ENCODE measurements at regions not wholly inside any gene's neighbourhood (a gene's known extent, or its start where the extent isn't known, plus 50 kb on each side); places are given as distances from the start of the nearest gene placed in this dataset.
A peak's percentile ranks its signal among the peaks of the same experiment; 100 is the strongest.
"Not testable (repeated sequence)": the region's sequence is repeated elsewhere in the genome, so short reads cannot be mapped to it uniquely, and the experiment has no call there.

- DNase-seq: no peak
Measured at GRCh38 chr4:140244328-140244727, 90.3 kb upstream of the MAML3 start.

- peak; percentile 27 for DNase-seq
Measured at GRCh38 chr4:140243278-140243753, 89.3 kb upstream of the MAML3 start.

- DNase-seq: no peak
Measured at GRCh38 chr4:140242357-140243277, 88.6 kb upstream of the MAML3 start.

- no peak for DNase-seq
Measured at GRCh38 chr4:140240237-140240636, 86.3 kb upstream of the MAML3 start.

GRCh38 chr4:140239311-140239710 is 85.3 kb upstream of the MAML3 start:
- DNase-seq: no peak

GRCh38 chr4:140238351-140239056 is 84.5 kb upstream of the MAML3 start:
- no peak for DNase-seq

- no peak for DNase-seq
Measured at GRCh38 chr4:140237616-140238350, 83.8 kb upstream of the MAML3 start.

GRCh38 chr4:140236654-140237169 is 82.7 kb upstream of the MAML3 start:
- DNase-seq: no peak

GRCh38 chr4:140234697-140235060 is 80.7 kb upstream of the MAML3 start:
- no peak for DNase-seq

GRCh38 chr4:140233791-140234696 is 80.1 kb upstream of the MAML3 start:
- DNase-seq: no peak

GRCh38 chr4:140229881-140230280 is 75.9 kb upstream of the MAML3 start:
- no peak for DNase-seq

- no peak for DNase-seq
Measured at GRCh38 chr4:140227286-140227685, 73.3 kb upstream of the MAML3 start.

- no peak for DNase-seq
Measured at GRCh38 chr4:140223056-140223810, 69.2 kb upstream of the MAML3 start.

- no peak for DNase-seq
Measured at GRCh38 chr4:140222171-140222570, 68.2 kb upstream of the MAML3 start.

- no peak for DNase-seq
Measured at GRCh38 chr4:140220058-140220457, 66.1 kb upstream of the MAML3 start.

- DNase-seq: no peak
Measured at GRCh38 chr4:140219567-140219966, 65.6 kb upstream of the MAML3 start.

- not testable (repeated sequence) for DNase-seq
Measured at GRCh38 chr4:140219070-140219469, 65.1 kb upstream of the MAML3 start.

- DNase-seq: no peak
Measured at GRCh38 chr4:140213749-140214148, 59.8 kb upstream of the MAML3 start.

- DNase-seq: no peak
Measured at GRCh38 chr4:140213116-140213515, 59.1 kb upstream of the MAML3 start.

GRCh38 chr4:140212646-140213045 is 58.7 kb upstream of the MAML3 start:
- DNase-seq: no peak

GRCh38 chr4:140212194-140212593 is 58.2 kb upstream of the MAML3 start:
- DNase-seq: no peak

Data from activated T-cell treated with anti-CD3 and anti-CD28 coated beads, Interleukin-2, amount 50 U/mL, for 1 hour (primary cell).